ENCODE measurements at regions not wholly inside any gene's neighbourhood (a gene's known extent, or its start where the extent isn't known, plus 50 kb on each side); places are given as distances from the start of the nearest gene placed in this dataset.

DNA sequence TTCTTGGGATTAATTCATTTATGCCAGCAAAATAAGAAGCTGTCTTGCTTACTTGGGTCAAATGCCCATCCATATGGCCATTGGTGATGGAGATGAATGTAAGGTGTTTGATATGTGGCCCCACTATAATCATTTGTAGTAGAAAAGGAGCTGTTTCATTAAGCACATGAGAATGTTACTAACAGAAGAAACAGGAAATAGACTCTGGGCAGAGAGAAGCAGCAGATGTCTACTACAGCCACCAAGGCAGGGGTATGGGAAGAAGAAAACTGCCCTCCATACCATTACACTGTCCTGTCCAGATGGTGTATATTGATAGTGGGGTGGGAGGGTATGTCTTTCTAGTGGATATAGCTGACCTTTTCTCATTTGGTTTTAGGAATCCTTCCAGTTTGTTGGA, 386.6 kb upstream of the CLINT1 start:
- TF ChIP-seq, protein P1, sequence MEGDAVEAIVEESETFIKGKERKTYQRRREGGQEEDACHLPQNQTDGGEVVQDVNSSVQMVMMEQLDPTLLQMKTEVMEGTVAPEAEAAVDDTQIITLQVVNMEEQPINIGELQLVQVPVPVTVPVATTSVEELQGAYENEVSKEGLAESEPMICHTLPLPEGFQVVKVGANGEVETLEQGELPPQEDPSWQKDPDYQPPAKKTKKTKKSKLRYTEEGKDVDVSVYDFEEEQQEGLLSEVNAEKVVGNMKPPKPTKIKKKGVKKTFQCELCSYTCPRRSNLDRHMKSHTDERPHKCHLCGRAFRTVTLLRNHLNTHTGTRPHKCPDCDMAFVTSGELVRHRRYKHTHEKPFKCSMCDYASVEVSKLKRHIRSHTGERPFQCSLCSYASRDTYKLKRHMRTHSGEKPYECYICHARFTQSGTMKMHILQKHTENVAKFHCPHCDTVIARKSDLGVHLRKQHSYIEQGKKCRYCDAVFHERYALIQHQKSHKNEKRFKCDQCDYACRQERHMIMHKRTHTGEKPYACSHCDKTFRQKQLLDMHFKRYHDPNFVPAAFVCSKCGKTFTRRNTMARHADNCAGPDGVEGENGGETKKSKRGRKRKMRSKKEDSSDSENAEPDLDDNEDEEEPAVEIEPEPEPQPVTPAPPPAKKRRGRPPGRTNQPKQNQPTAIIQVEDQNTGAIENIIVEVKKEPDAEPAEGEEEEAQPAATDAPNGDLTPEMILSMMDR (optimal IDR thresholded peaks at IDR 0.05 in 1 of 3, IDR thresholded peaks at IDR 0.05 in 1 of 3, conservative IDR thresholded peaks at IDR 0.05 in 1 of 3; ENCODE audit: extremely low read depth in 1 of 3, insufficient read depth in 2 of 3, low read length in 3 of 3): no peak
- TF ChIP-seq EZH2 (IDR thresholded peaks at IDR 0.05; ENCODE audit: low read length): no peak

Measured in keratinocyte (primary cell).